GM19193 (cell line): ENCODE measurements at regions not wholly inside any gene's neighbourhood (a gene's known extent, or its start where the extent isn't known, plus 50 kb on each side); places are given as distances from the start of the nearest gene placed in this dataset.

ENCODE experiments used
- POLR2A ChIP-seq: IDR thresholded peaks from 4 replicates; pipeline ENCODE4 v1.6.1; 2011; ENCODE audit not compliant: insufficient read depth, insufficient read length; ENCODE audit errors: extremely low read depth

- TF ChIP-seq POLR2A, result no peak
Observed at GRCh38 chr11:121358760-121359159, 66.2 kb downstream of the SC5D start.

- TF ChIP-seq POLR2A, result no peak
Observed at GRCh38 chr11:121359591-121359990, 67.0 kb downstream of the SC5D start.

- TF ChIP-seq POLR2A, result no peak
Observed at GRCh38 chr11:121365304-121365703, 72.7 kb downstream of the SC5D start.

GRCh38 chr11:121366038-121366437 lies 73.5 kb downstream of the SC5D start:
- TF ChIP-seq POLR2A, result no peak

GRCh38 chr11:121367001-121367843 lies 74.7 kb downstream of the SC5D start:
- no peak for TF ChIP-seq POLR2A

GRCh38 chr11:121367844-121368225 lies 75.3 kb downstream of the SC5D start:
- TF ChIP-seq POLR2A, result no peak

- no peak for TF ChIP-seq POLR2A
Observed at GRCh38 chr11:121368364-121369240, 76.0 kb downstream of the SC5D start.

- no peak for TF ChIP-seq POLR2A
Observed at GRCh38 chr11:121369366-121369765, 76.8 kb downstream of the SC5D start.

- no peak for TF ChIP-seq POLR2A
Observed at GRCh38 chr11:121372028-121372427, 79.5 kb downstream of the SC5D start.

GRCh38 chr11:121372671-121373429 lies 79.3 kb upstream of the SORL1 start:
- TF ChIP-seq POLR2A, result peak; percentile 56

GRCh38 chr11:121374286-121374985 lies 77.7 kb upstream of the SORL1 start:
- TF ChIP-seq POLR2A, result no peak

GRCh38 chr11:121376130-121376529 lies 76.0 kb upstream of the SORL1 start:
- no peak for TF ChIP-seq POLR2A

GRCh38 chr11:121383716-121384115 lies 68.4 kb upstream of the SORL1 start:
- TF ChIP-seq POLR2A, result no peak

- TF ChIP-seq POLR2A, result no peak
Observed at GRCh38 chr11:121385688-121386087, 66.4 kb upstream of the SORL1 start.
